GM19351 (cell line): ENCODE measurements at regions not wholly inside any gene's neighbourhood (a gene's known extent, or its start where the extent isn't known, plus 50 kb on each side); places are given as distances from the start of the nearest gene placed in this dataset.

ENCODE experiments used
- ATAC-seq: cut with Tn5 transposase; IDR thresholded peaks from one replicate; pipeline ENCODE4 v1.9.1; 2021; ENCODE audit warnings: mild to moderate bottlenecking, moderate library complexity; ENCODE audit not compliant: unreplicated experiment

DNA sequence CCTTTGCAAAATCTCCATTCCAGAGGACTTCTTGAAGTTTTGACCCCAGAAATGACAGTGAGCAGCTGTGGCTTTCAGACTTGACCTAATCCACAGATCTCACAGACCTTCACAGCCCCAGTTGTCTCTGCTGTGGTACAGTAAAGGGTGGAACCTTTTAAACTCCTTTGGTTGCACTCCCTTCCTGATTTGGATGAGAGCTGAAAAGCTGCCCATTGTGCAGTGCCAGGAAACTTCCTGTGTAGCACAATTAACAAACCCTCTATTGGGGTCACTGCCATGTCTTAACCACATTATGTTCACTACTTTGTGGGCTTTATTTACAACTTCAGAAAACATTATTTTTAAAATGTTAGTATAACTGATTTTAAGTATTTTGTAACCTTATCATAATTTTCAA lies 56.7 kb upstream of the PCSK5 start:
- ATAC-seq = no peak

DNA sequence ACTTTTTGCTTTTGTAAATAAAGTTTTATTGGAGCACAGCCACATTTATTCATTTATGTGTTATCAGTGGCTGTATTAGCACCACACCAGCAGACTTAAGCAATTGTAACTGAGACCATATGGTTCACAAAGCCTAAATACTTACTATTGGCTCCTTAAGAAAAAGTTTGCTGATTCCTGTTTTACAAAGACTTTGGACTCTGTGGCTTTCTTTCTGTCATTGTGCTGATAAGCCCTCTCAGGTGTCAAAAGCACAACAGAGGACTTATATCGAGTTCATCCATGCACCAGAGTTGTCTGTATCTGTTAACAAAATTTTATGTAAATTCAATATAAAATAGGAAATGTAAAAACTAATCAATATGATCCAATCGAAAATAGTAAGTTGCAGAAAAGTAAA lies 55.6 kb upstream of the PCSK5 start:
- no peak for ATAC-seq
